Body of pancreas (tissue), 4 donors: ENCODE measurements at regions not wholly inside any gene's neighbourhood (a gene's known extent, or its start where the extent isn't known, plus 50 kb on each side); places are given as distances from the start of the nearest gene placed in this dataset.
"Not testable (repeated sequence)": the region's sequence is repeated elsewhere in the genome, so short reads cannot be mapped to it uniquely, and the experiment has no call there.

Experiments
- CTCF ChIP-seq, 7 experiments: fragments of 450-650 bp in 4 of 7; fragments of 200-600 bp in 3 of 7; sonication (generic) in 3 of 7; IDR thresholded peaks; one replicate each; pipeline ENCODE4 v1.5.1; 2016 to 2019; ENCODE audit warnings: antibody characterized with exemption in 7 of 7
- POLR2A ChIP-seq, 3 donors: fragments of 450-650 bp; IDR thresholded peaks; one replicate each; pipeline ENCODE4 v1.6.1; 2016; ENCODE audit warnings: antibody characterized with exemption in 3 of 3, mild to moderate bottlenecking in 2 of 3

- TF ChIP-seq POLR2A, CTCF (IDR thresholded peaks at IDR 0.05): not testable (repeated sequence)
Observed at GRCh38 chr3:75444634-75445033, 219.5 kb upstream of the FRG2C start.
